ENCODE measurements at regions not wholly inside any gene's neighbourhood (a gene's known extent, or its start where the extent isn't known, plus 50 kb on each side); places are given as distances from the start of the nearest gene placed in this dataset.

DNA sequence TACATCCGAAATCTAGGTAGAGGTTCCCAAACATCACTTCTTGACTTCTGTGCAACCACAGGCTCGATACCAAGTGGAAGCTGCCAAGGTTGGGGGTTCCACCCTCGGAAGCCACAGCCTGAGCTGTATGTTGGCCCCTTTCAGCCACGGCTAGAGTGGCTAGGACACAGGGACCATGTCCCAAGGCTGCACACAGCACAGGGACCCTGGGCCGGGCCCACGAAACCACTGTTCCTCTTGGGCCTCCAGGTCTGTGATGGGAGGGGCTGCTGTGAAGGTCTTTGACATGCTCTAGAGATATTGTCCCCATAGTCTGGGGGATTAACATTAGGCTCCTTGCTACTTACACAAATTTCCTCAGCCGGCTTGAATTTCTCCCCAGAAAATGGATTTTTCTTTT lies 460.6 kb downstream of the ISL1 start:
- Histone ChIP-seq H3K36me3 (ENCODE audit: control insufficient read depth, insufficient read depth, low read length) (no peaks in the 10 kb centered on the region), H3K4me1 (ENCODE audit: control insufficient read depth, insufficient read depth, low read length) (no peaks in the 10 kb centered on the region), H3K9me3 (ENCODE audit: control insufficient read depth, low read depth, low read length) (no peaks in the 10 kb centered on the region), H3K4me3 (ENCODE audit: low read length) (no peak overlapping the region), H3K27me3 (ENCODE audit: control insufficient read depth, insufficient read depth, low read length) (no peaks in the 10 kb centered on the region), H3K27ac (ENCODE audit: low read length) (no peak overlapping the region)
- no peak for DNase-seq
- WGBS (ENCODE audit: insufficient coverage, low lambda C conversion rate): 100% methylated on average over 1 of the region's 7 CpGs

DNA sequence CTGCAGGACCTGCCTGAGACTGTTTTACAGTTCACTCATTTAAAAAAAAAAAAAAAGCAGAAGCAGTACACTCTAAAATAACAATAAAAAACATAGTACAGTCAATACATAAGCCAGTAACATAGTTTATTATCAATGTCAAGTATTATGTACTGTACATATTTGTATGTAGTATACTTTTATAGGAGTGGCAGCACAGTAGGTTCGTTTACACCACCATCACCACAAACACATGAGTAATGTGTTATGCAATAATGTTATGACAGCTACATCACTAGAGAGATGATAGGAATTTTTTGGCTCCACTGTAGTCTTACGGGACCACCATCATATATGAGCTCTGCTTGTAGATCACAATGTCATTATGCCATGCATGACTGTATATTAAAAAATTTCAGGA lies 462.8 kb downstream of the ISL1 start:
- no CpG with 5 or more reads among the region's 2 CpGs for WGBS (ENCODE audit: insufficient coverage, low lambda C conversion rate)

DNA sequence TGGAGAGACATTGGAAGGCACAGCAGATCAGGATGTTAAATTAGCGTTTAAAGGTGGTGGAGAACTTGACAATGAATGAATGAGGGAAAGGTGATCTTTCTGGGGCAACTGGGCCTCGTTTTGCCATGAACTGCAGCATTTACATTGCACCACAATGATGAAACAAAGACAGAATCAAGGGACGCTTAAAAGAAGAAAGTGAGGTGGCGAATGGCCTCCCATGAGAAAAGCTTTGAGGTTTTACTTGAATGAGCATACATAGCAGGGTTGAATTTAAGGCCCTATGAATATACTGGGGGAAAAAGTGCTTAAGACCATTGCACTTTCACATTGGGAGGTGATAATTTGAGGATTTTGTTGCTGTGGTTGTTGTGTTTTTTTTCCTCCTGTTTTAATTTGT lies 476.4 kb downstream of the ISL1 start:
- Histone ChIP-seq H3K36me3 (ENCODE audit: control insufficient read depth, insufficient read depth, low read length) (no peaks in the 10 kb centered on the region), H3K27ac (ENCODE audit: low read length) (no peak overlapping the region), H3K4me1 (ENCODE audit: control insufficient read depth, insufficient read depth, low read length) (no peaks in the 10 kb centered on the region), H3K27me3 (ENCODE audit: control insufficient read depth, insufficient read depth, low read length) (no peaks in the 10 kb centered on the region), H3K9me3 (ENCODE audit: control insufficient read depth, low read depth, low read length) (no peaks in the 10 kb centered on the region), H3K4me3 (ENCODE audit: low read length) (no peak overlapping the region)
- WGBS (ENCODE audit: insufficient coverage, low lambda C conversion rate): 83% methylated on average over 1 of the region's 4 CpGs
- DNase-seq: no peak

More for the DNA sequence above, 462.8 kb downstream of the ISL1 start:
- Histone ChIP-seq H3K9me3 (ENCODE audit: control insufficient read depth, low read depth, low read length) (no peaks in the 10 kb centered on the region), H3K36me3 (ENCODE audit: control insufficient read depth, insufficient read depth, low read length) (no peaks in the 10 kb centered on the region), H3K27ac (ENCODE audit: low read length) (no peak overlapping the region), H3K4me3 (ENCODE audit: low read length) (no peak overlapping the region), H3K4me1 (ENCODE audit: control insufficient read depth, insufficient read depth, low read length) (no peaks in the 10 kb centered on the region), H3K27me3 (ENCODE audit: control insufficient read depth, insufficient read depth, low read length) (no peaks in the 10 kb centered on the region)
- no peak for DNase-seq

DNA sequence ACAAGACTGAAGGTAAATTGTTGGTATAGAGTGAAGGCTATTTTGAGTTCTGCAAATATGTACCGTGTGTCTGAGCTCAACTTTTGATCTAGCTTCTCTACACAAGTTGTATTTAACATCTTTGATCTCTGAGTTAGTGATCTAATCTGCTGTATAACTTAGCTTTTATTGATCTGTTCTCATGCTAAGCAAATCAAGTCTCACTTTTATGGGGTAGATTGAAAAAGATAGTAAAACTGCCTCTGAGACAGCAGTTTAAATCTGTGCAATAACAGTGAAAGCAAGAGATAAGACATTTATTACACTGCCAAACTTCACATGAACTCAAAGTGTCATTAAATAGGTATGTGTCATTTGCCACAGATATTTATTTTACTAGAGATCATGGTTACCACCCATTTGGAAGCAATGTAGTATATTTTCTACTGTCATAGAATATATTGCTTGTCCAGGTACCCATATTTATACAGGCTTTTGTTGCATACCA lies 477.3 kb downstream of the ISL1 start:
- no peak for DNase-seq
- 0% methylated on average over 1 of the region's 1 CpG for WGBS (ENCODE audit: insufficient coverage, low lambda C conversion rate)
- Histone ChIP-seq H3K36me3 (ENCODE audit: control insufficient read depth, insufficient read depth, low read length) (no peaks in the 10 kb centered on the region), H3K4me1 (ENCODE audit: control insufficient read depth, insufficient read depth, low read length) (no peaks in the 10 kb centered on the region), H3K27me3 (ENCODE audit: control insufficient read depth, insufficient read depth, low read length) (no peaks in the 10 kb centered on the region), H3K27ac (ENCODE audit: low read length) (no peak overlapping the region), H3K4me3 (ENCODE audit: low read length) (no peak overlapping the region), H3K9me3 (ENCODE audit: control insufficient read depth, low read depth, low read length) (no peaks in the 10 kb centered on the region)

DNA sequence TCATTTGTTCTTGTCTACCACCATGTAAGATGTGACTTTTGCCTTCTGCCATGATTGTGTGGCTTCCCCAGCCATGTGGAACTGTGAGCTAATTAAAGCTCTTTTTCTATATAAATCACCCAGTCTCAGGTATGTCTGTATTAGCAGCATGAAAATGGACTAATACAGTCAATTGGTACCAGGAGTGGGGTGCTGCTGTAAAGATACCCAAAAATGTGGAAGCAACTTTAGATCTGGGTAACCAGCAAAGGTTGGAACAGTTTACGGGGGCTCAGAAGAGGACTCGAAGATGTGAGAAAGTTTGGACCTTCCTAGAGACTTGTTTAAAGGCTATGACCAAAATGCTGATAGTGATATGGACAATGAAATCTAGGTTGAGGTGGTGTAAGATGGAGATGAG lies 488.9 kb downstream of the ISL1 start:
- no peaks in the 10 kb centered on the region for H3K4me1 ChIP-seq (ENCODE audit: control insufficient read depth, insufficient read depth, low read length)

DNA sequence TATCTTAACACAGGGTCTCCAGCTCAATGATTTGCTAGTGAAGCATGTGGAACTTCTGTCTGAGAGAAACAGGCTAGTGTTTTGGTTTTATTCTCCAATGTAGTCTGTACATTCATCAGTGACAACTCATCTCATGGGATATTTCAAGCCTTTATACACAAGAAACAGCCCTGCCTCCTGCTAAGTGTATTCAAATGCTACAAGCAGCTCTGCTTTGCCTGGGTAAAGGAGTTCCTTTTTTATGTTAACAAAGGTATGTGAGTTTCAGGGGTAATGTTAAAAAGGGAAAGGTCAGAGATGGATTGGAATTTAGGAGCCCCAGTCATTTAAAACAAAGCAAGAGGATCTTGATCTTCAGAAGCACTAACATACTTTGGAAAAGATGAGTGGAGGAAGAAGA lies 498.7 kb downstream of the ISL1 start:
- Histone ChIP-seq H3K9me3 (ENCODE audit: control insufficient read depth, low read depth, low read length) (no peaks in the 10 kb centered on the region), H3K4me1 (ENCODE audit: control insufficient read depth, insufficient read depth, low read length) (no peaks in the 10 kb centered on the region), H3K27ac (ENCODE audit: low read length) (no peak overlapping the region), H3K27me3 (ENCODE audit: control insufficient read depth, insufficient read depth, low read length) (no peaks in the 10 kb centered on the region), H3K36me3 (ENCODE audit: control insufficient read depth, insufficient read depth, low read length) (no peaks in the 10 kb centered on the region), H3K4me3 (ENCODE audit: low read length) (no peak overlapping the region)
- no peak for DNase-seq

More for the DNA sequence above, 488.9 kb downstream of the ISL1 start:
- H3K36me3 ChIP-seq (ENCODE audit: control insufficient read depth, insufficient read depth, low read length): no peaks in the 10 kb centered on the region
- no peaks in the 10 kb centered on the region for H3K9me3 ChIP-seq (ENCODE audit: control insufficient read depth, low read depth, low read length)
- H3K27me3 ChIP-seq (ENCODE audit: control insufficient read depth, insufficient read depth, low read length): no peaks in the 10 kb centered on the region
- WGBS (ENCODE audit: insufficient coverage, low lambda C conversion rate): 90% methylated on average over 2 of the region's 2 CpGs
- no peak for DNase-seq
- H3K4me3 ChIP-seq (ENCODE audit: low read length): no peak overlapping the region
- no peak overlapping the region for H3K27ac ChIP-seq (ENCODE audit: low read length)

DNA sequence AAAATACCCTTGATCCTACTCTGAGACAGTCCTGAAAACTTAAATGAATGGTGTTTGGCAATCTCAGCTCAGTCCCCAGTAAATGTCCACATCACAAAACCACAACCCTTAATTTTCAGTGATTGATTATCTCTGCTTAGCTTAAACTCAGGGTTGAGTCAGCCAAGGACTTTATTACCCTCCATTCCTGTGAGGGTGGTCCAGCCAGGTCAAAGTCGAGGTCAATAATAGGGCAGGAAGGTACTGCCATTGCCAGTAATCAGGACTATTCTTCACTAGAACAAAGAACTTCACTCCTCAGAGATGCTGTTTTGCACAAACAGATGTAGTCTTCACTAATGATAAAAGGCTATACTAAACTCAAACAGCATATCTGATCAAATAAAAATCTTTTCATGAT lies 499.4 kb downstream of the ISL1 start:
- no peaks in the 10 kb centered on the region for H3K4me1 ChIP-seq (ENCODE audit: control insufficient read depth, insufficient read depth, low read length)
- H3K36me3 ChIP-seq (ENCODE audit: control insufficient read depth, insufficient read depth, low read length): no peaks in the 10 kb centered on the region
- WGBS (ENCODE audit: insufficient coverage, low lambda C conversion rate): no CpG with 5 or more reads among the region's 1 CpG
- H3K27me3 ChIP-seq (ENCODE audit: control insufficient read depth, insufficient read depth, low read length): no peaks in the 10 kb centered on the region
- no peak for DNase-seq
- H3K27ac ChIP-seq (ENCODE audit: low read length): no peak overlapping the region
- H3K4me3 ChIP-seq (ENCODE audit: low read length): no peak overlapping the region
- H3K9me3 ChIP-seq (ENCODE audit: control insufficient read depth, low read depth, low read length): no peaks in the 10 kb centered on the region

DNA sequence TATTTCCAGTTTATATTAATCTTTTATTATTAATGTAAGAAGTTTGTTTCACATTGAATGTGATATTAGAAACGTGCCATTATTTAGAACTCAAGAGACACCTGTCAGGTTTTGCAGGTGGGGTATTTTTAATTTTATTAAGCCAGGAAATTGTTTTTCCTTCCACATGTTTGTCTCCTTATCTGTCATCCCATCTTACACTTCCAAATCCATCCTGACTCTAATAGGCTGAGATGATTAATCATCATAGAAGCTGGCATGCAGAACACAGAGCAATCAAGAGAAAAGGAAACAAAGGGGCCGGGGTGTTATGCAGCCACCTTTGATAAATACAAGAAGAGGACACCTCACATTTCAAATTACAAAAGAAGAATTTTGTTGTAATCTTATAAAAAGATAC lies 506.5 kb downstream of the ISL1 start:
- WGBS (ENCODE audit: insufficient coverage, low lambda C conversion rate): 100% methylated on average over 1 of the region's 2 CpGs
- Histone ChIP-seq H3K36me3 (ENCODE audit: control insufficient read depth, insufficient read depth, low read length) (no peaks in the 10 kb centered on the region), H3K27ac (ENCODE audit: low read length) (no peak overlapping the region), H3K4me1 (ENCODE audit: control insufficient read depth, insufficient read depth, low read length) (no peaks in the 10 kb centered on the region), H3K27me3 (ENCODE audit: control insufficient read depth, insufficient read depth, low read length) (no peaks in the 10 kb centered on the region), H3K4me3 (ENCODE audit: low read length) (no peak overlapping the region), H3K9me3 (ENCODE audit: control insufficient read depth, low read depth, low read length) (no peaks in the 10 kb centered on the region)
- no peak for DNase-seq

DNA sequence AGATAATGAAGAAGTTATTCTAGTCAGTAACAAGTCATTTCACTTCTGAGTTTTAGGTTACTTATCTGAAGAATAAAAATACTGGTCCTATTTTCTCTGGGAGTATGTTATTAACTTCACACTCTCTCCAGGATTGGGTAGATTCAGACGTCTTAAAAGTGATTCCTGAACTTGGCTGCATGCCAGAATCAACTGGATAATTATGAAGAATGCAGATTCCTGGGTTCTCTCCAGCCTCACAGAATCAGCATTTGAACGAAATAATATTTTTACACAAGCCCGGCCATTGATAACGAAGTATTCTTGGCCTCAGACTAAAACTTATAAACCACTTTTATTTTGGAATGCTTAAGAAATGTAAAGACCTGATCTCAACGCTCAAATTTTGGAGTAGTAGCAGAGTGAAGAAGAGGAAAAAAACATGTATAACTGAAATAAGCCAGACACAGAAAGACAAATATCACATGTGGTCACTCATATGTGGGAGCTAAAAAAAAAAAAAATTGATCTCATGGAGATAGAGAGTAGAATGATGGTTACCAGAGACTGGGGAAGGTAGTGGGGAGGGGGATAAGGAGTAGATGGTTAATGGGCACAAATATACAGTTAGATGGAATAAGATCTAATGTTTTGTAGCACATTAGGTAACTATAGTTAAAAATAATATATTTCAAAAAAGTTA lies 507.3 kb downstream of the ISL1 start:
- H3K27me3 ChIP-seq (ENCODE audit: control insufficient read depth, insufficient read depth, low read length): no peaks in the 10 kb centered on the region
- no peaks in the 10 kb centered on the region for H3K9me3 ChIP-seq (ENCODE audit: control insufficient read depth, low read depth, low read length)
- H3K27ac ChIP-seq (ENCODE audit: low read length): no peak overlapping the region
- WGBS (ENCODE audit: insufficient coverage, low lambda C conversion rate): 77% methylated on average over 4 of the region's 5 CpGs
- no peaks in the 10 kb centered on the region for H3K4me1 ChIP-seq (ENCODE audit: control insufficient read depth, insufficient read depth, low read length)
- no peaks in the 10 kb centered on the region for H3K36me3 ChIP-seq (ENCODE audit: control insufficient read depth, insufficient read depth, low read length)
- H3K4me3 ChIP-seq (ENCODE audit: low read length): no peak overlapping the region
- no peak for DNase-seq

DNA sequence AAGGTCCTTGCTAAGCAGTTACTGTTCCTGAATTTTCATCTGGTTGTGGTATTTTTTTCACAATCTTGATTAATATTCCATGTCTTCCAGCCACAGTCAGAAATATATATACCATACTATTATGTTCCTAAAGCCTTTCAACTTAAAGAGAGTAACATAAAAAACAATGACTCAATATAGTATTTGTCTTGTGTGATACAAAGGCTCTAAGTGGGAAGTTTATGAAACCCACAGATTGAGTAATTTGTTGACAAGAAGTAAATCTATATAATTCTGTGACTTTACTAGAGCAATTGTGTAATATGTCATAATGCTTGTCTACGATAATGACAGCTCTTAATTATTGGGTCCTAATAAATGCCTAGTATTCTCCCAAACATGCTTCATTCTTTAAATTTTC lies 509.4 kb downstream of the ISL1 start:
- DNase-seq: no peak
- Histone ChIP-seq H3K4me3 (ENCODE audit: low read length) (no peak overlapping the region), H3K4me1 (ENCODE audit: control insufficient read depth, insufficient read depth, low read length) (no peaks in the 10 kb centered on the region), H3K27ac (ENCODE audit: low read length) (no peak overlapping the region), H3K27me3 (ENCODE audit: control insufficient read depth, insufficient read depth, low read length) (no peaks in the 10 kb centered on the region), H3K9me3 (ENCODE audit: control insufficient read depth, low read depth, low read length) (no peaks in the 10 kb centered on the region), H3K36me3 (ENCODE audit: control insufficient read depth, insufficient read depth, low read length) (no peaks in the 10 kb centered on the region)
- WGBS (ENCODE audit: insufficient coverage, low lambda C conversion rate): 71% methylated on average over 1 of the region's 1 CpG

DNA sequence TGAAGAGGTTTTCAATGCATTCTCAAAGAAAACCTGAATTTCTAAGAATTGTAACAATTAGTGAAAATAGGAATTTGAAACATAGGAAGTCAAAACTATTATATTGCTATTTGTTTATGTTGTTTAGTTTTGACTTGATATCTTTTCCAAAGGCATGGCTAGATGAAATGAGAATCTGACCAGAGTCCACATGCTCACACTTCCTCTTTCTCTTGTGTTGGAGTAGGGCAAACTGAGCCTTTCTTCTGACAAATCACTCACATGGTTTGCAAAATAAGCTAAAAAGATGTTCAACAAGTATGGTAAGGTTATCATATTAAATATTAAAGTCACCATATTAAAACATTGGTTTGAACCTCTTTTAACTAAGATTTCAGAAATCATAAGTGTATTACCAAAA lies 512.6 kb downstream of the ISL1 start:
- no peak for DNase-seq
- no peaks in the 10 kb centered on the region for H3K9me3 ChIP-seq (ENCODE audit: control insufficient read depth, low read depth, low read length)
- no peaks in the 10 kb centered on the region for H3K4me1 ChIP-seq (ENCODE audit: control insufficient read depth, insufficient read depth, low read length)
- no peak overlapping the region for H3K4me3 ChIP-seq (ENCODE audit: low read length)
- no peaks in the 10 kb centered on the region for H3K36me3 ChIP-seq (ENCODE audit: control insufficient read depth, insufficient read depth, low read length)
- no peak overlapping the region for H3K27ac ChIP-seq (ENCODE audit: low read length)
- H3K27me3 ChIP-seq (ENCODE audit: control insufficient read depth, insufficient read depth, low read length): no peaks in the 10 kb centered on the region
